ENCODE measurements at regions not wholly inside any gene's neighbourhood (a gene's known extent, or its start where the extent isn't known, plus 50 kb on each side); places are given as distances from the start of the nearest gene placed in this dataset.

- TF ChIP-seq SNAI2 (CRISPR knock-in tag; IDR thresholded peaks at IDR 0.05) (no peak), ZNF70 (CRISPR knock-in tag; IDR thresholded peaks at IDR 0.05) (no peak), PATZ1 (CRISPR knock-in tag; IDR thresholded peaks at IDR 0.05; ENCODE audit: borderline replicate concordance) (no peak)
These were observed 196.4 kb upstream of the CDH20 start for GRCh38 chr18:61136711-61137251.

All from SK-N-SH treated with all-trans-retinoic acid at 6 μM for 48 hours (cell line).